ENCODE measurements at regions not wholly inside any gene's neighbourhood (a gene's known extent, or its start where the extent isn't known, plus 50 kb on each side); places are given as distances from the start of the nearest gene placed in this dataset.

DNA sequence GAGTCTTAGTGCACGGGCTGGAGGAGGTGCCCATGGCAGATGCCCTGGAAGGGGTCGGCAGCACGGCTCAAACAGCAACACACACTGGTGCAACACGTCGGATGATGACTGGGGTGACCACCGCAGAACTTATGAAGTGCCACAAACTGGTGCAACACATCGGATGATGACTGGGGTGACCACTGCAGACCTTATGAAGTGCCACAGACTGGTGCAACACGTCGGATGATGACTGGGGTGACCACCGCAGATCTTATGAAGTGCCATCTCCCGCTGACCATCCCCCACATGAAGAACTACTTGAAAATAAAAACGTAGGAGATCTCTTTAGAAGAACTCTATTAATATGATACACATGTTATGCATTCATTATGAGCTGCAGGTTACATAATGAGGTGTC lies 218.3 kb downstream of the TBXT start:
- Histone ChIP-seq H2AFZ (no peak overlapping the region), H3K27me3 (no peaks in the 10 kb centered on the region), H3K4me2 (no peak overlapping the region), H3K36me3 (replicated peaks; ENCODE audit: insufficient read depth, low read depth) (no peaks in the 10 kb centered on the region), H3K27ac (no peak overlapping the region), H3K79me2 (no peaks in the 10 kb centered on the region), H3K9me2 (replicated peaks; ENCODE audit: insufficient read depth) (no peaks in the 10 kb centered on the region), H3K9me3 (ENCODE audit: low read depth) (no peaks in the 10 kb centered on the region), H4K20me1 (ENCODE audit: insufficient read depth, poor library complexity, severe bottlenecking) (no peaks in the 10 kb centered on the region), H3K4me1 (ENCODE audit: insufficient read depth) (no peaks in the 10 kb centered on the region), H3K4me3 (no peak overlapping the region)
- WGBS (ENCODE audit: low lambda C conversion rate, missing lambda C conversion rate), result 86% methylated on average over 12 of the region's 12 CpGs
- TF ChIP-seq EZH2 (IDR thresholded peaks at IDR 0.05; ENCODE audit: borderline replicate concordance), result no peak
- no peak for TF ChIP-seq EZH2phosphoT487 (IDR thresholded peaks at IDR 0.05; ENCODE audit: low read depth, severe bottlenecking, unreplicated experiment)
- TF ChIP-seq, protein P1, sequence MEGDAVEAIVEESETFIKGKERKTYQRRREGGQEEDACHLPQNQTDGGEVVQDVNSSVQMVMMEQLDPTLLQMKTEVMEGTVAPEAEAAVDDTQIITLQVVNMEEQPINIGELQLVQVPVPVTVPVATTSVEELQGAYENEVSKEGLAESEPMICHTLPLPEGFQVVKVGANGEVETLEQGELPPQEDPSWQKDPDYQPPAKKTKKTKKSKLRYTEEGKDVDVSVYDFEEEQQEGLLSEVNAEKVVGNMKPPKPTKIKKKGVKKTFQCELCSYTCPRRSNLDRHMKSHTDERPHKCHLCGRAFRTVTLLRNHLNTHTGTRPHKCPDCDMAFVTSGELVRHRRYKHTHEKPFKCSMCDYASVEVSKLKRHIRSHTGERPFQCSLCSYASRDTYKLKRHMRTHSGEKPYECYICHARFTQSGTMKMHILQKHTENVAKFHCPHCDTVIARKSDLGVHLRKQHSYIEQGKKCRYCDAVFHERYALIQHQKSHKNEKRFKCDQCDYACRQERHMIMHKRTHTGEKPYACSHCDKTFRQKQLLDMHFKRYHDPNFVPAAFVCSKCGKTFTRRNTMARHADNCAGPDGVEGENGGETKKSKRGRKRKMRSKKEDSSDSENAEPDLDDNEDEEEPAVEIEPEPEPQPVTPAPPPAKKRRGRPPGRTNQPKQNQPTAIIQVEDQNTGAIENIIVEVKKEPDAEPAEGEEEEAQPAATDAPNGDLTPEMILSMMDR (IDR thresholded peaks at IDR 0.05; ENCODE audit: poor library complexity), result no peak
- DNase-seq (ENCODE audit: low spot score), result no peak

DNA sequence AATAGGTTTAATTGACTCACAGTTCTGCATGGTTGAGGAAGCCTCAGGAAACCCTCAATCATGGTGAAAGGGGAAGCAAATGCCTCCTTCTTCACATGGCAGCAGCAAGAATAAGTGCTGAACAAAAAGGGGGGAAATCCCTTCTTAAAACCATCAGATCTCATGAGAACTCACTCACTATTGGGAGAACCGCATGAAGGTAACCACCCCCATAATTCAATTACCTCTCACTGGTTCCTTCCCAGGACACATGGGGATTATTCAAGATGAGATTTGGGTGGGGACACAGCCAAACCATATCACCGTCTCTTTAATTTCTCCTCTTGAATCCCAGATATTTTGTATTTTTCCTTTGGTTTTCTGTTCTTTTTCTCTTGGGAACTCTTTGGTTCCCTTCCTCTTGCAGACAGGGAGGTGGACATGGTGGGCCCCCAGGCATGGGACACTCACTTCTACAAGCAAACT lies 223.6 kb downstream of the TBXT start:
- no peaks in the 10 kb centered on the region for H3K4me1 ChIP-seq (ENCODE audit: insufficient read depth)
- H3K36me3 ChIP-seq (replicated peaks; ENCODE audit: insufficient read depth, low read depth), result no peaks in the 10 kb centered on the region
- DNase-seq (ENCODE audit: low spot score), result no peak
- no peaks in the 10 kb centered on the region for H3K9me2 ChIP-seq (replicated peaks; ENCODE audit: insufficient read depth)
- no peaks in the 10 kb centered on the region for H3K27me3 ChIP-seq
- TF ChIP-seq, protein P1 (IDR thresholded peaks at IDR 0.05; ENCODE audit: poor library complexity), result no peak
- TF ChIP-seq EZH2phosphoT487 (IDR thresholded peaks at IDR 0.05; ENCODE audit: low read depth, severe bottlenecking, unreplicated experiment), result no peak
- TF ChIP-seq EZH2 (IDR thresholded peaks at IDR 0.05; ENCODE audit: borderline replicate concordance), result no peak
- H3K4me3 ChIP-seq, result no peak overlapping the region
- no peaks in the 10 kb centered on the region for H4K20me1 ChIP-seq (ENCODE audit: insufficient read depth, poor library complexity, severe bottlenecking)
- 90% methylated on average over 2 of the region's 2 CpGs for WGBS (ENCODE audit: low lambda C conversion rate, missing lambda C conversion rate)
- no peak overlapping the region for H3K27ac ChIP-seq
- no peaks in the 10 kb centered on the region for H3K9me3 ChIP-seq (ENCODE audit: low read depth)
- H3K4me2 ChIP-seq, result no peak overlapping the region
- H3K79me2 ChIP-seq, result no peaks in the 10 kb centered on the region
- no peak overlapping the region for H2AFZ ChIP-seq

DNA sequence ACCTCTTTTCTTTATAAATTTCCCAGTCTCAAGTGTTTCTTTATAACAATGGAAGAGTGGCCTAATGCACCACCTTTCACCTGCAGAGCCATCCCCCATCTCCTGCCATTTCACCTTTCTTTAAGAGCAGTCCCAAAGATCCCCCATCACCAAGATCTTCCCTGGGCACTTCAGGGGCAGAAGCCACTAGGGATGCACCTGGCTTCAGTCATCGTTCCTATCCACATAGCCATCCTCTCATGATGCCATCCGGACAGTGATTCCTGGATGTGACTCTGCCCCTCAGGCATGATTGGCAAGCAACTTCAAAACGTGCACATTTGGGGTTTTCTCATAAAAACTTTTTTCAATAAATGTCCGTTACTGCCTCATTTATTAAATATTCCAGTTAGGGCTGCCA lies 225.9 kb downstream of the TBXT start:
- Histone ChIP-seq H4K20me1 (ENCODE audit: insufficient read depth, poor library complexity, severe bottlenecking) (no peaks in the 10 kb centered on the region), H3K4me3 (no peak overlapping the region), H3K4me2 (no peak overlapping the region), H3K9me2 (replicated peaks; ENCODE audit: insufficient read depth) (no peaks in the 10 kb centered on the region), H3K27me3 (no peaks in the 10 kb centered on the region), H3K79me2 (no peaks in the 10 kb centered on the region), H3K27ac (no peak overlapping the region), H2AFZ (no peak overlapping the region), H3K9me3 (ENCODE audit: low read depth) (no peaks in the 10 kb centered on the region), H3K4me1 (ENCODE audit: insufficient read depth) (no peaks in the 10 kb centered on the region), H3K36me3 (replicated peaks; ENCODE audit: insufficient read depth, low read depth) (no peaks in the 10 kb centered on the region)
- WGBS (ENCODE audit: low lambda C conversion rate, missing lambda C conversion rate), result 58% methylated on average over 4 of the region's 4 CpGs
- TF ChIP-seq, protein P1 (IDR thresholded peaks at IDR 0.05; ENCODE audit: poor library complexity), result no peak
- no peak for DNase-seq (ENCODE audit: low spot score)

GRCh38 chr6:165941249-165941775 lies 226.3 kb downstream of the TBXT start:
- WGBS (ENCODE audit: low lambda C conversion rate, missing lambda C conversion rate), result 80% methylated on average over 5 of the region's 5 CpGs
- no peaks in the 10 kb centered on the region for H3K9me3 ChIP-seq (ENCODE audit: low read depth)
- no peak for DNase-seq (ENCODE audit: low spot score)
- H4K20me1 ChIP-seq (ENCODE audit: insufficient read depth, poor library complexity, severe bottlenecking), result no peaks in the 10 kb centered on the region
- H3K4me3 ChIP-seq, result no peak overlapping the region
- H3K27ac ChIP-seq, result no peak overlapping the region
- no peaks in the 10 kb centered on the region for H3K9me2 ChIP-seq (replicated peaks; ENCODE audit: insufficient read depth)
- no peaks in the 10 kb centered on the region for H3K27me3 ChIP-seq
- H3K79me2 ChIP-seq, result no peaks in the 10 kb centered on the region
- no peak overlapping the region for H2AFZ ChIP-seq
- TF ChIP-seq, protein P1 (IDR thresholded peaks at IDR 0.05; ENCODE audit: poor library complexity), result no peak
- no peak for TF ChIP-seq EZH2 (IDR thresholded peaks at IDR 0.05; ENCODE audit: borderline replicate concordance)
- TF ChIP-seq EZH2phosphoT487 (IDR thresholded peaks at IDR 0.05; ENCODE audit: low read depth, severe bottlenecking, unreplicated experiment), result no peak
- H3K4me2 ChIP-seq, result no peak overlapping the region
- H3K36me3 ChIP-seq (replicated peaks; ENCODE audit: insufficient read depth, low read depth), result no peaks in the 10 kb centered on the region
- H3K4me1 ChIP-seq (ENCODE audit: insufficient read depth), result no peaks in the 10 kb centered on the region

All from hepatocyte (in vitro differentiated cells).